ENCODE measurements at regions not wholly inside any gene's neighbourhood (a gene's known extent, or its start where the extent isn't known, plus 50 kb on each side); places are given as distances from the start of the nearest gene placed in this dataset.

DNA sequence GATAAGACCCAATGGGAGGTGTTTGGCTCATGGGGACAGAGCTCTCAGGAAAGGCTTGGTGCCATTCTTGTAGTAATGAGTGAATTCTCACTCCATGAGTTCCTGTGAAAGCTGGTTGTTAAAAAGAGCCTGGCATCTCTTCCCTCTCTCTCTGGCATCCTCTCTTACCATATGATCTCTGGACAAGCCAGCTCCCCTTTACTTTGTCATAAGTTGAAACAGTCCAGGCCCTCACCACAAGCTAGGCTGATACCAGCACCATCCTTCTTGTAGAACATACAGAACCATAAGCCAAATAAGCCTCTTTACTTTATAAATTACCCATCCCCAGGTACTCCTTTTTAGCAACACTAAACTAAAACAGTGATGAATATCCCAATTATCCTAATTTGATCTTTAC, 166.9 kb upstream of the TMC3 start:
- ATAC-seq (no peak), FAIRE-seq (no peak), DNase-seq (ENCODE audit: low read depth in 1 of 2, low spot score in 1 of 2) (no peak)
- TF ChIP-seq CBX8 (IDR thresholded peaks at IDR 0.05) (no peak), NR3C1 (IDR thresholded peaks at IDR 0.05) (no peak), CHD4 (IDR thresholded peaks at IDR 0.05; ENCODE audit: borderline replicate concordance) (no peak), POLR2A (IDR thresholded peaks at IDR 0.05; ENCODE audit: low read length) (no peak), HDAC2 (IDR thresholded peaks at IDR 0.05) (no peak), ZSCAN20 (CRISPR knock-in tag; IDR thresholded peaks at IDR 0.05) (no peak), HEYL (CRISPR knock-in tag; IDR thresholded peaks at IDR 0.05) (no peak), ZFP36 (IDR thresholded peaks at IDR 0.05; ENCODE audit: borderline replicate concordance, partially characterized antibody) (no peak), FOSB (CRISPR knock-in tag; IDR thresholded peaks at IDR 0.05) (no peak), TP53 (CRISPR knock-in tag; IDR thresholded peaks at IDR 0.05) (no peak), HOXB13 (CRISPR knock-in tag; IDR thresholded peaks at IDR 0.05; ENCODE audit: low read depth) (no peak), SMC3 (IDR thresholded peaks at IDR 0.05) (no peak), RFX5 (IDR thresholded peaks at IDR 0.05) (no peak), KDM5A (IDR thresholded peaks at IDR 0.05) (no peak), HOXB5 (CRISPR knock-in tag; IDR thresholded peaks at IDR 0.05) (no peak)
- TF ChIP-seq, protein P1, sequence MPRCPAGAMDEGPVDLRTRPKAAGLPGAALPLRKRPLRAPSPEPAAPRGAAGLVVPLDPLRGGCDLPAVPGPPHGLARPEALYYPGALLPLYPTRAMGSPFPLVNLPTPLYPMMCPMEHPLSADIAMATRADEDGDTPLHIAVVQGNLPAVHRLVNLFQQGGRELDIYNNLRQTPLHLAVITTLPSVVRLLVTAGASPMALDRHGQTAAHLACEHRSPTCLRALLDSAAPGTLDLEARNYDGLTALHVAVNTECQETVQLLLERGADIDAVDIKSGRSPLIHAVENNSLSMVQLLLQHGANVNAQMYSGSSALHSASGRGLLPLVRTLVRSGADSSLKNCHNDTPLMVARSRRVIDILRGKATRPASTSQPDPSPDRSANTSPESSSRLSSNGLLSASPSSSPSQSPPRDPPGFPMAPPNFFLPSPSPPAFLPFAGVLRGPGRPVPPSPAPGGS (IDR thresholded peaks at IDR 0.05), result no peak
- TF ChIP-seq, protein P2, sequence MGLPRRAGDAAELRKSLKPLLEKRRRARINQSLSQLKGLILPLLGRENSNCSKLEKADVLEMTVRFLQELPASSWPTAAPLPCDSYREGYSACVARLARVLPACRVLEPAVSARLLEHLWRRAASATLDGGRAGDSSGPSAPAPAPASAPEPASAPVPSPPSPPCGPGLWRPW (IDR thresholded peaks at IDR 0.05), result no peak
- TF ChIP-seq, protein P3, sequence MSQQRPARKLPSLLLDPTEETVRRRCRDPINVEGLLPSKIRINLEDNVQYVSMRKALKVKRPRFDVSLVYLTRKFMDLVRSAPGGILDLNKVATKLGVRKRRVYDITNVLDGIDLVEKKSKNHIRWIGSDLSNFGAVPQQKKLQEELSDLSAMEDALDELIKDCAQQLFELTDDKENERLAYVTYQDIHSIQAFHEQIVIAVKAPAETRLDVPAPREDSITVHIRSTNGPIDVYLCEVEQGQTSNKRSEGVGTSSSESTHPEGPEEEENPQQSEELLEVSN (IDR thresholded peaks at IDR 0.05; ENCODE audit: borderline replicate concordance, low read depth), result no peak
- TF ChIP-seq, protein P4, sequence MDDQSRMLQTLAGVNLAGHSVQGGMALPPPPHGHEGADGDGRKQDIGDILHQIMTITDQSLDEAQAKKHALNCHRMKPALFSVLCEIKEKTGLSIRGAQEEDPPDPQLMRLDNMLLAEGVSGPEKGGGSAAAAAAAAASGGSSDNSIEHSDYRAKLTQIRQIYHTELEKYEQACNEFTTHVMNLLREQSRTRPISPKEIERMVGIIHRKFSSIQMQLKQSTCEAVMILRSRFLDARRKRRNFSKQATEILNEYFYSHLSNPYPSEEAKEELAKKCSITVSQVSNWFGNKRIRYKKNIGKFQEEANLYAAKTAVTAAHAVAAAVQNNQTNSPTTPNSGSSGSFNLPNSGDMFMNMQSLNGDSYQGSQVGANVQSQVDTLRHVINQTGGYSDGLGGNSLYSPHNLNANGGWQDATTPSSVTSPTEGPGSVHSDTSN (IDR thresholded peaks at IDR 0.05), result no peak
- CTCF ChIA-PET, result interaction anchor here (1.0 kb wide), 1 partner anchor 90 kb away, joined by 3 read pairs; no protein-coding TSS in a partner anchor
- Histone ChIP-seq H3K27ac (no peak overlapping the region), H3K9me3 (no peaks in the 10 kb centered on the region), H3K4me2 (no peak overlapping the region), H3K4me3 (no peak overlapping the region), H3K4me1 (no peaks in the 10 kb centered on the region)
- POLR2A ChIA-PET, result no interaction called here

DNA sequence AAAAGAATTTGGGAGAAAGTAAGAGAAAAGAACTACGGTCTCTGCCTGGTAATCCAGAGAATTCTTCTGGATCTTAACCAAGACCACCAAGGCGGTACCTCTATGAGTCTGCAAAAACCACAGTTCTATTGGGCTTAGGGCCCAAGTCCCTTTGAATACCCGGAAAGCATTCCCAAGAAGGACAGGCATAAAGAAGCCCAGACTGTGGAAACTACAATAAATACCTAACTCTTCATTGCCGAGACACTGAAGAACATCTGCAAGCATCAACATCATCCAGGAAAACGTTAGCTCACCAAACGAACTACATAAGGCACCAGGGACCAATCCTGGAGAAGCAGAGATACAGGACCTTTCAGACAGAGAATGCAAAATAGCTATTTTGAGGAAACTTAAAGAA, 162.3 kb upstream of the TMC3 start:
- WGBS (ENCODE audit: missing lambda C conversion rate), result 5% methylated on average over 6 of the region's 6 CpGs
- ATAC-seq, result no peak
- DNase-seq (ENCODE audit: low read depth in 1 of 2, low spot score in 1 of 2), result no peak
- POLR2A ChIA-PET, result no interaction called here
- no peak for FAIRE-seq
- Histone ChIP-seq H3K27ac (no peak overlapping the region), H3K4me2 (no peak overlapping the region), H3K4me3 (no peak overlapping the region), H3K4me1 (no peaks in the 10 kb centered on the region), H3K9me3 (no peaks in the 10 kb centered on the region)
- TF ChIP-seq CEBPB (IDR thresholded peaks at IDR 0.05), result no peak
- TF ChIP-seq NR3C1 (IDR thresholded peaks at IDR 0.05), result no peak
- TF ChIP-seq, protein P5, sequence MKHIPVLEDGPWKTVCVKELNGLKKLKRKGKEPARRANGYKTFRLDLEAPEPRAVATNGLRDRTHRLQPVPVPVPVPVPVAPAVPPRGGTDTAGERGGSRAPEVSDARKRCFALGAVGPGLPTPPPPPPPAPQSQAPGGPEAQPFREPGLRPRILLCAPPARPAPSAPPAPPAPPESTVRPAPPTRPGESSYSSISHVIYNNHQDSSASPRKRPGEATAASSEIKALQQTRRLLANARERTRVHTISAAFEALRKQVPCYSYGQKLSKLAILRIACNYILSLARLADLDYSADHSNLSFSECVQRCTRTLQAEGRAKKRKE (CRISPR knock-in tag; IDR thresholded peaks at IDR 0.05; ENCODE audit: low read depth), result no peak
- TF ChIP-seq EHMT2 (IDR thresholded peaks at IDR 0.05; ENCODE audit: low read depth), result no peak
- TF ChIP-seq, protein P6, sequence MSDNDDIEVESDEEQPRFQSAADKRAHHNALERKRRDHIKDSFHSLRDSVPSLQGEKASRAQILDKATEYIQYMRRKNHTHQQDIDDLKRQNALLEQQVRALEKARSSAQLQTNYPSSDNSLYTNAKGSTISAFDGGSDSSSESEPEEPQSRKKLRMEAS (IDR thresholded peaks at IDR 0.05), result no peak
- TF ChIP-seq HDAC2 (IDR thresholded peaks at IDR 0.05), result no peak
- TF ChIP-seq HEYL (CRISPR knock-in tag; IDR thresholded peaks at IDR 0.05), result no peak
- no peak for TF ChIP-seq ZSCAN20 (CRISPR knock-in tag; IDR thresholded peaks at IDR 0.05)
- no peak for TF ChIP-seq SMC3 (IDR thresholded peaks at IDR 0.05)
- CTCF ChIA-PET, result no interaction called here

Measured in A549 (cell line).